ENCODE measurements at regions not wholly inside any gene's neighbourhood (a gene's known extent, or its start where the extent isn't known, plus 50 kb on each side); places are given as distances from the start of the nearest gene placed in this dataset.
A peak's percentile ranks its signal among the peaks of the same experiment; 100 is the strongest.
"Not testable (repeated sequence)": the region's sequence is repeated elsewhere in the genome, so short reads cannot be mapped to it uniquely, and the experiment has no call there.

DNA sequence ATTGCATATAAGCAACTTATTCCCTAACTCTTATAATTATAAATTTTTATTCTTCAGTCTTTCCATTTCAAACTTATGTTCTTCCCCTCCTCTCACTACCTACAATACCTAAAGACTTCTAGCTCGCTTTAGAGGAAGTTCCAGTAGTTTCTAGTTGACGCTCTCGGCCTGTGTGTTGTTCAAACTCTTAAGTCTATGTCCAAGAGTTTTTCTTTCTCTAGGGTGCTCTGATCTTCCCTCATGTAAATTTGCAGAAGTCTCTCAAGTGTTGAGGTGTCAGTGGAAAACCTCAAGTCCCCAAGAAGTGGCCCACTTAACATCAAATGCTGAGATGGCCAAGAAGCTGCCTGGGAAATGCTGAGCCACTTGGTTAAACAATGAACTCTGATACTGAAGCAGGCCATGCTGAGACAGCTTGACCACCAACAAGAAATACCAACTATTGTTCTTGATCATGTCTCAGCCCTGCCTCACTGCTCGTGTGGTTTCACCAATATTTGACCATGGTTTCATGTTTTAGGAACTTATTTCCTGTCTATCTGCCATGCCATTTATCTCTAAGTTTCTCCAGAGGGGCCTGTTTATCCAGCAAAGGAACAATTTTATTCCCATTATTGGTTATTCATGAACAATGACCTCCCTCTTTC is 100.9 kb upstream of the TCF21 start:
- DNase-seq (ENCODE audit: low read depth in 1 of 2, low spot score in 1 of 2), result no peak

- DNase-seq (ENCODE audit: low read depth in 1 of 2, low spot score in 1 of 2), result no peak
Observed at GRCh38 chr6:133788556-133788955, 100.4 kb upstream of the TCF21 start.

- DNase-seq (ENCODE audit: low read depth in 1 of 2, low spot score in 1 of 2), result not testable (repeated sequence)
Observed at GRCh38 chr6:133789449-133789848, 99.5 kb upstream of the TCF21 start.

DNA sequence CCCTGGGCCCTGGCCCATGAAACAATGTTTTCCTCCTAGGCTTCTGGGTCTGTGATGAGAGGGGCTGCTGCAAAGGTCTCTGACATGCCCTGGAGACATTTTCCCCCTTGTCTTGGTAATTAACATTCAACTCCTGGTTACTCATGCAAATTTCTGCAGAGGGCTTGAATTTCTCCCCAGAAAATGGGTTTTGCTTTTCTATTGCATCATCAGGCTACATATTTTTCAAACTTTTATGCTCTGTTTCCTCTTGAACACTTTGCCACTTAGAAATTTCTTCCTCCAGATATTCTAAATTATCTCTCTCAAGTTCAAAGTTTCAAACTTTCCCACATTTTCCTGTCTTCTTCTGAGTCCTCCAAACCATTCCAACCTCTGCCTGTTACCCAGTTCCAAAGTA is 98.2 kb upstream of the TCF21 start:
- not testable (repeated sequence) for DNase-seq (ENCODE audit: low read depth in 1 of 2, low spot score in 1 of 2)

DNA sequence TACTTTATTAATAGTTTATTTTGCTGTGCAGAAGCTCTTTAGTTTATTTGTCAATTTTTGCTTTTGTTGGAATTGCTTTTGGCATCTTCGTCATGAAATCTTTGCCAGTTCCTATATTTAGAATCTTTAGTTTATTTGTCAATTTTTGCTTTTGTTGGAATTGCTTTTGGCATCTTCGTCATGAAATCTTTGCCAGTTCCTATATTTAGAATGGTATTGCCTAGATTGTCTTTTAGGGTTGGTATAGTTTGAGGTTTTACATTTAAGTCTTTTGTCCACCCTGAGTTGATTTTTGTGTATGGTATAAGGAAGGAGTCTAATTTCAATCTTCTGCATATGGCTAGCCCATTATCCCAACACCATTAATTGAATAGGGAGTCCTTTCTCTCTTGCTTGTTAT is 93.9 kb upstream of the TCF21 start:
- DNase-seq (ENCODE audit: low read depth in 1 of 2, low spot score in 1 of 2), result not testable (repeated sequence)

DNA sequence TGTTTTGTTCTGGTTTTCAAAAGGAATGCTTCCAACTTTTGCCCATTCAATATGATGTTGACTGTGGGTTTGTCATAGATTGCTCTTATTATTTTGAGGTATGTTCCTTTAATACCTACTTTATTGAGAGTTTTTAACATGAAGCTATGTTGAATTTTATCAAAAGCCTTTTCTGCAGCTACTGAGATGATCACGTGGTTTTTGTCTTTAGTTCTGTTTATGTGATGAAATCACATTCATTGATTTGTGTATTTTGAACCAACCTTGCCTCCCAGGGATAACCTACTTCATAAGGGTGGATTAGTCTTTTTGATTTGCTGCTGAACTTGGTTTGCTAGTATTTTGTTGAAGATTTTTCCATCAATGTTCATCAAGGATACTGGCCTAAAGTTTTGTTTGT is 92.7 kb upstream of the TCF21 start:
- no peak for DNase-seq (ENCODE audit: low read depth in 1 of 2, low spot score in 1 of 2)

DNA sequence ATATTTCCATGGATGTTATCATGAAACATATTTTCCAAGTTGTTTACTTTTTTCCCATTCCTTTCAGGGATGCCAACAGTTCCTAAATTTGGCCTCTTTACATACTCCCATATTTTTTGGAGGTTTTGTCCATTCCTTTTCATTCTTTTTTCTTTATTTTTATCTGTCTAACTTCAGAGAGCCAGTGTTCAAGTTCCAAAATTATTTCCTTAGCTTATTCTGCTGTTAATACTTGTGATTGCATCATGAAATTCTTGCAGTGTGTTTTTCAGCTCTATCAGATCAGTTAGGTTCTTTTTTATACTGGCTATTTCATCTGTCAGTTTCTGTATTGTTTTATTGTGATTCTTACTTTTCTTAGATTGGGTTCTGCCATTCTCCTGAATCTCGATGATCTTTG is 89.9 kb upstream of the TCF21 start:
- DNase-seq (ENCODE audit: low read depth in 1 of 2, low spot score in 1 of 2), result no peak

DNA sequence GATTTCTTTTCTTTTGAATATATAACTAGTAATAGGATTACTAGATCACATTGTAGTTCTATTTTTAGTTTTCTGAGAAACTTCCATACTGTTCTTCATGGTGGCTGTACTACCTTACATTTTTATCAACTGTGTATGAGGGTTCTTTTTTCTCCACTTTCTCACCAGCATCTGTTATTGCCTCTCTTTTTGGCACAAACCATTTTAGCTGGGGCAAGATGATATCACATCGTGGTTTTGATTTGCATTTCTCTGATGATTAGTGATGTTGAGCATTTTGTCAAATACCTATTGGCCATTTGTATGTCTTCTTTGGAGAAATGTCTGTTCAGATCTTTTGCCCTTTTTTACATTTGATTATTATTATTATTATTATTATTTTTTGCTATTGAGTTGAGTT is 86.1 kb upstream of the TCF21 start:
- DNase-seq (ENCODE audit: low read depth in 1 of 2, low spot score in 1 of 2), result no peak

GRCh38 chr6:133804265-133804664 is 84.6 kb upstream of the TCF21 start:
- DNase-seq (ENCODE audit: low read depth in 1 of 2, low spot score in 1 of 2), result no peak

GRCh38 chr6:133805876-133806275 is 83.0 kb upstream of the TCF21 start:
- no peak for DNase-seq (ENCODE audit: low read depth in 1 of 2, low spot score in 1 of 2)

DNA sequence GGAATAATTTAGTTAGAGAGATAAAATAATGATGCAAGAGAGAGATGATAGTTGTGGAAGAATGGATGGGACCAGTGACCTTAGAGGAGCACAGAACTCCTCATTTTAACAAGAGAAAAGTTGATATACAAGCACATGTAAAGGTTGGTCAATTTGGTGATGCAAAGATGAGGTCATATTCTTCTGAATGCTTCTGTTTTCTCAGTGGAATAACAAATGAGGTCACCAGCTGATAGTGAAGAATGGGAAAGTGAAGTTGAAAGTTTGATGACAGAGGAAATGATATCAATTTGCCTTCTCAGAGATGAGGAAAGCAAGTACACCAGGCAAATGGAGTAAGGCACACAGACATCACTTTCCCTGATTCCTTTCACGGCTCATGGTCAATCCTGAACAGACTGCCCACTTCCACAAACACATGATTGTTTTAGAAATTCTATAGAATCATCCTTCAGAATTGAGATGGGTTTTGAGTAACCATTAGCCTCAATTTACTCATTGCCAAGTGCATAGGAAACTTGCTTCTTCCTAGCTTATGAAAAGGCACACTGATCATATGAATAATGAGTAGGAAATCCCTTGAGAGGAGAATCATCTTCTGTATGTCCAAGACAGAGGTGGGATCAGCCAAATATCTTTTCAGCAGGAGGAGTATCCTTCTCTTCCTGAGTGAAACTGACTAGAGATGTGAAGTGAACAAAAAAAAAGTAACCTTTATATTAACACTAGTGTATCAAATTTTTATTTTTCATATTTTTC is 82.4 kb upstream of the TCF21 start:
- no peak for DNase-seq (ENCODE audit: low read depth in 1 of 2, low spot score in 1 of 2)

DNA sequence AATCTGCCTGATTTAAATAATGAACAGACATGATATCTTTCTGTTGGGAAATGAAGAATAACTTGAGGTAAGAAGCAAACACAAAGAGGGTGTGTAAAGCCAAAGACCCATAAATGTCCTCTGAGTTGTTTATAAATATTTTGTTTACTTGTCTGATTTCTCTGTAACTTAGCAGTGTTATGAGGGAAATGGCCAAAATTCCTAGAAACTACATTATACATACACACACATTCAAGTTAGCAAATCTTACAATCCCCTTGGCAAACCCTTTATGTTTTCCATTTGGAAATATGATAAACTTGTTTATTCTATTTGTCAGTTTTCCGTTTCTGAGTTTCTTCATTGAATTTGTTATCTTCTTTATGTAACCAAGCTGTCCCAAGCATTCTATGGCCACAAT is 81.4 kb upstream of the TCF21 start:
- DNase-seq (ENCODE audit: low read depth in 1 of 2, low spot score in 1 of 2), result no peak

DNA sequence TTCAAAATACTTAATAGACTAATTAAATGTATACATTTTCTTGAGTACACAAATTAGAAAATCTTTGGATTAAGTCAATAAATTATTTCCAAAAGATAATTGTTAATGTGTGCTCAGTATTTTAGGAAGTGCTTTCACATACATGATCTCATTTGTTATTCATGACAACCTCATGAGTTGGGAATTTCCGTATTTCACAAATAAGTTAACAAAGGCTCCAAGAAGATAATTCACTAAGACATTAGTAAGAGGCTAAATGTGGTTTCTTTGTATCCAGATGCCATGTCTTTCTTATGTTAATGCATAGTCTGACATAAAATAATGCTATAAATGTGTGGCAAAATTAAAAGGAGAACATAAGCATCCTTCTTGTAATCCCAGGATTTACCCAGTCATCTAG is 79.5 kb upstream of the TCF21 start:
- no peak for DNase-seq (ENCODE audit: low read depth in 1 of 2, low spot score in 1 of 2)

- no peak for DNase-seq (ENCODE audit: low read depth in 1 of 2, low spot score in 1 of 2)
Observed at GRCh38 chr6:133811557-133811956, 77.4 kb upstream of the TCF21 start.

GRCh38 chr6:133812446-133812845 is 76.5 kb upstream of the TCF21 start:
- not testable (repeated sequence) for DNase-seq (ENCODE audit: low read depth in 1 of 2, low spot score in 1 of 2)

GRCh38 chr6:133814238-133814637 is 74.7 kb upstream of the TCF21 start:
- no peak for DNase-seq (ENCODE audit: low read depth in 1 of 2, low spot score in 1 of 2)

DNA sequence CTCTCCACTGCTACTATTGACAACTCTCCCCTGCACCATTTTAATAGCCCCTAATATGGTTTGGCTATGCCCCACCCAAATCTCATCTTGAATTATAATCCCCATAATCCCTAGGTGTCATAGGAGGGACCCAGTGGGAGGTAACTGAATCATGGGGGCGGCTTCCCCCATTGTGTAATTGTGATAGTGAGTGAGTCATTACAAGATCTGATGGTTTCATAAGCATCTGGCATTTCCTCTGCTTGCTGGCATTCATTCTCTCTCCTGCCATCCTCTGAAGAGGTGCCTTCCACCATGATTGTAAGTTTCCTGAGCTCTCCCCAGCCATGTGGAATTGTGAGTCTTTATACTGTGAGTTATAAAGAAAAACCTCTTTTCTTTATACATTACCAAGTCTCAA is 74.1 kb upstream of the TCF21 start:
- DNase-seq (ENCODE audit: low read depth in 1 of 2, low spot score in 1 of 2), result no peak

GRCh38 chr6:133815313-133815712 is 73.6 kb upstream of the TCF21 start:
- no peak for DNase-seq (ENCODE audit: low read depth in 1 of 2, low spot score in 1 of 2)

- no peak for DNase-seq (ENCODE audit: low read depth in 1 of 2, low spot score in 1 of 2)
Observed at GRCh38 chr6:133816171-133816570, 72.7 kb upstream of the TCF21 start.

GRCh38 chr6:133817460-133818047 is 71.4 kb upstream of the TCF21 start:
- DNase-seq (ENCODE audit: low read depth in 1 of 2, low spot score in 1 of 2), result peak in 1 of 2 donors; percentile 1

DNA sequence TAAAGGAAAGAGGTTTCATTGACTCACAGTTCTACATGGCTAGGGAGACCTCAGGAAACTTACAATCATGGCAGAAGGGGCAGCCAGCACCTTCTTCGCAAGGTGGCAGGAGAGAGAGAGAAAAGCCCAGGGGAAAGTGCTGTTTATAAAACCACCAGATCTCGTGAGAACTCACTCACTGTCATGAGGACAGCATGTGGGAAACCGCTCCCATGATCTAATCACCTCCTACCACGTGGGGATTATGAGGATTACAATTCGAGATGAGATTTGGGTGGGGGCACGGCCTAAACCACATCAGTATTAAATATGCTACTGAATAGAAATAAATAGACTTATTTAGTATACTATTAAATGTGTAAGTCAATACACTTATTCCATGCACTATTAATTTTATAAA is 70.6 kb upstream of the TCF21 start:
- DNase-seq (ENCODE audit: low read depth in 1 of 2, low spot score in 1 of 2), result no peak

DNA sequence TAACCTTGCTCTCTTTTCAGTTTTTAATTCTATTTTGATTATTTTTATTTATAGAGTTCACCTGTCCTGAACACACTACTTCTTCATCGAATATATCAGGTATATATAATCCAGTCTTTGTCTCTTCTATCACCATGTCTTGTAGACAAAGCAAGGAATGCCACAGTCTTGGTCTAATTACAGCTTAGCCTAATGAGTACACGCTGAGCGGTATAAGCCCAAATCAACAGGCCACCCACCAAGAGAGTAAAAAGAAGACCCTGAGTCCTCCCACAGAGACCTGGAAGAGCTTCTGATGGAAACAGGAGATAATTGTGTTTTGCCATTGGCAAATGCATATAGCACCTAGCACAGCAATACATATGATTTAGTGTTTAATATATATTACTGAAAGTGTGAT is 68.7 kb upstream of the TCF21 start:
- DNase-seq (ENCODE audit: low read depth in 1 of 2, low spot score in 1 of 2), result no peak

- DNase-seq (ENCODE audit: low read depth in 1 of 2, low spot score in 1 of 2), result no peak
Observed at GRCh38 chr6:133827766-133828165, 61.1 kb upstream of the TCF21 start.

Data from activated T-helper 1 cell treated with anti-CD3 and anti-CD28 coated beads, Interleukin-2, amount 50 U/mL, for 16 hours (primary cell).